IMR-90 (cell line): ENCODE measurements at regions not wholly inside any gene's neighbourhood (a gene's known extent, or its start where the extent isn't known, plus 50 kb on each side); places are given as distances from the start of the nearest gene placed in this dataset.

Source experiments
- BHLHE40 ChIP-seq: fragments of 150-350 bp; IDR thresholded peaks from 2 replicates; pipeline ENCODE4 v1.6.1; 2016; ENCODE audit warnings: mild to moderate bottlenecking, low read depth, low read length
- CHD1 ChIP-seq: IDR thresholded peaks from 2 replicates; pipeline ENCODE4 v1.6.1; 2012; ENCODE audit warnings: low read depth, low read length, improper control_type of control experiment
- CTCF ChIP-seq: conservative IDR thresholded peaks from 2 replicates; pipeline ENCODE4 v1.5.1; 2012; ENCODE audit warnings: mild to moderate bottlenecking, low read depth, low read length, improper control_type of control experiment
- ELK1 ChIP-seq: fragments of 150-350 bp; IDR thresholded peaks from 2 replicates; pipeline ENCODE4 v1.6.1; 2016; ENCODE audit warnings: low read depth, mild to moderate bottlenecking, low read length, moderate library complexity, borderline replicate concordance
- MXI1 ChIP-seq: IDR thresholded peaks from 2 replicates; pipeline ENCODE4 v1.6.1; 2012; ENCODE audit warnings: low read depth, mild to moderate bottlenecking, low read length, moderate library complexity, borderline replicate concordance
- POLR2A ChIP-seq: IDR thresholded peaks from 2 replicates; pipeline ENCODE4 v1.6.1; 2012; ENCODE audit warnings: mild to moderate bottlenecking, low read depth, low read length
- RAD21 ChIP-seq: IDR thresholded peaks from 2 replicates; pipeline ENCODE4 v1.6.1; 2012; ENCODE audit warnings: low read length, improper control_type of control experiment
- RFX5 ChIP-seq: IDR thresholded peaks from 2 replicates; pipeline ENCODE4 v1.8.0; 2012; ENCODE audit warnings: low read depth, mild to moderate bottlenecking, low read length, moderate library complexity
- SMC3 ChIP-seq: fragments of 150-350 bp; IDR thresholded peaks from 2 replicates; pipeline ENCODE4 v1.6.1; 2016; ENCODE audit warnings: low read depth, mild to moderate bottlenecking, antibody characterized with exemption, low read length, moderate library complexity

- no peak for TF ChIP-seq CHD1
- TF ChIP-seq RAD21: no peak
- TF ChIP-seq CTCF: no peak
- TF ChIP-seq POLR2A: no peak
- no peak for TF ChIP-seq RFX5
- no peak for TF ChIP-seq BHLHE40
- TF ChIP-seq MXI1: no peak
- no peak for TF ChIP-seq SMC3
- TF ChIP-seq ELK1: no peak
Observed at GRCh38 chr3:104554425-104554824, 812.3 kb upstream of the ALCAM start.
